DOHH2 (cell line): ENCODE measurements at regions not wholly inside any gene's neighbourhood (a gene's known extent, or its start where the extent isn't known, plus 50 kb on each side); places are given as distances from the start of the nearest gene placed in this dataset.

Experiments
- EZH2phosphoT487 ChIP-seq: fragments of 200-600 bp; sonication (generic); IDR thresholded peaks from 2 replicates; pipeline ENCODE4 v1.6.1; 2017; ENCODE audit warnings: borderline replicate concordance, mild to moderate bottlenecking, antibody characterized with exemption, low read length, moderate library complexity, mixed read lengths
- TF ChIP-seq, protein P1 (sequence below): fragments of 200-600 bp; sonication (generic); IDR thresholded peaks from one replicate; pipeline ENCODE4 v1.5.1; 2014; ENCODE audit warnings: antibody characterized with exemption, mild to moderate bottlenecking, low read depth, low read length; ENCODE audit not compliant: poor library complexity, severe bottlenecking

DNA sequence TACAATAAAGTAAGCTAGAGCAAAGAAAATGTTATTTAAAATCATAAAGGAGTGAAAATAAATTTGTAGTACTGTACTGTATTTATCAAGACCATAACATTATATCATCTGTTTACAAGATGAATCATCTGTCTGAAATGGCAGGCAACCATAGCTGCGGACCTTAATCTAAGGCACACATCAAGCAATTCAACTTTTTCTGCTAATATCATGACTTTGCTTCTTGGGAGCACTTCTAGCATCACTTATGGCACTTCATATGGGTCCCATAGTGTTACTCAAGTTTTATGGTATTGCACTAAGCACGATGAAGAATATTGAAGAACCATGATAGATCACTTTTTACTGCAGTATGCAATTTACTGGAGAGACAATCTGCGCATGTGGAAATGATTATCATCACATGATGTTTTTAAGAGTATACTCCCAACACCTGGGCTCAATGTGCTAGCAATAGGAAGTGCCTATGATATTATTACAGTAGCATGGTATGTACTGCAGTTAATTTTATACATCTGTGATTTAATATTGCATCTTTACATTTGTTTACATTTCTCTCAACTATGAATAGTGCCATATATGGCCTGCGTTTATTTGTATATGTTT, 137.7 kb upstream of the NECTIN3 start:
- TF ChIP-seq, protein P1, sequence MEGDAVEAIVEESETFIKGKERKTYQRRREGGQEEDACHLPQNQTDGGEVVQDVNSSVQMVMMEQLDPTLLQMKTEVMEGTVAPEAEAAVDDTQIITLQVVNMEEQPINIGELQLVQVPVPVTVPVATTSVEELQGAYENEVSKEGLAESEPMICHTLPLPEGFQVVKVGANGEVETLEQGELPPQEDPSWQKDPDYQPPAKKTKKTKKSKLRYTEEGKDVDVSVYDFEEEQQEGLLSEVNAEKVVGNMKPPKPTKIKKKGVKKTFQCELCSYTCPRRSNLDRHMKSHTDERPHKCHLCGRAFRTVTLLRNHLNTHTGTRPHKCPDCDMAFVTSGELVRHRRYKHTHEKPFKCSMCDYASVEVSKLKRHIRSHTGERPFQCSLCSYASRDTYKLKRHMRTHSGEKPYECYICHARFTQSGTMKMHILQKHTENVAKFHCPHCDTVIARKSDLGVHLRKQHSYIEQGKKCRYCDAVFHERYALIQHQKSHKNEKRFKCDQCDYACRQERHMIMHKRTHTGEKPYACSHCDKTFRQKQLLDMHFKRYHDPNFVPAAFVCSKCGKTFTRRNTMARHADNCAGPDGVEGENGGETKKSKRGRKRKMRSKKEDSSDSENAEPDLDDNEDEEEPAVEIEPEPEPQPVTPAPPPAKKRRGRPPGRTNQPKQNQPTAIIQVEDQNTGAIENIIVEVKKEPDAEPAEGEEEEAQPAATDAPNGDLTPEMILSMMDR = no peak
- TF ChIP-seq EZH2phosphoT487 = no peak
